ENCODE measurements at regions not wholly inside any gene's neighbourhood (a gene's known extent, or its start where the extent isn't known, plus 50 kb on each side); places are given as distances from the start of the nearest gene placed in this dataset.

DNA sequence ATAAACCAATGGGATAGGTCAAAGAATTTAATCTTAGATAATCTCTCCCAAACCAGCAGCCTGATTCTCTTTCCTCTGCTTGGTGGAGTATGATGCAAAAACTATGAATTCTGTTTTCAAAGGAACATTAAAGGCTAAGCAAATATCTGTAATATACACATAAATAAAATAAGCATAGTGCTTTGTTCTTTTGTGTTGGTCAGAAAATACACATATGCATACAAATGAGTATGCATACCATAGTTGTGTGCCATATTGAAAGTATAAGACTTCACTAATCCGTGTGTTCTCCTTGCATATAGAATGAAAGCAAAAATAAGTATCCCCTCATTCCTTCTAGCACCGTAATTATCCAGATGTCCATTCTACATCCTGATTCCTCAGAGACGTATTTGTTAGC lies 1949.7 kb upstream of the CELF4 start:
- H3K79me1 ChIP-seq (ENCODE audit: low read depth, low read length) = no peaks in the 10 kb centered on the region
- no peaks in the 10 kb centered on the region for H3K27me3 ChIP-seq (replicated peaks in 1 of 4; ENCODE audit: control insufficient read depth in 3 of 4, extremely low read depth in 1 of 4, insufficient read depth in 3 of 4, low read length in 3 of 4)
- H3K23ac ChIP-seq (ENCODE audit: insufficient read length) = no peak overlapping the region
- H3K23me2 ChIP-seq (ENCODE audit: low read depth, low read length) = no peaks in the 10 kb centered on the region; the same call in 1 of the 2 replicates
- H4K91ac ChIP-seq (replicated peaks; ENCODE audit: insufficient read length, low read length) = no peak overlapping the region
- H2BK15ac ChIP-seq (ENCODE audit: low read length) = no peak overlapping the region
- no peak overlapping the region for H4K8ac ChIP-seq (ENCODE audit: extremely low read depth, insufficient read depth, low read length)
- no peak overlapping the region for H2BK120ac ChIP-seq (replicated peaks; ENCODE audit: low read depth, low read length)
- CTCF ChIA-PET (ENCODE audit: partially characterized antibody) = interaction anchor here (1.1 kb wide), 1 partner anchor 307 kb away, joined by 3 read pairs; no protein-coding TSS in a partner anchor
- no peak overlapping the region for H3K18ac ChIP-seq (ENCODE audit: extremely low read depth, low read length)
- no peak overlapping the region for H3K27ac ChIP-seq (ENCODE audit: low read depth, low read length)
- POLR2A ChIA-PET (ENCODE audit: partially characterized antibody) = no interaction called here
- H3K56ac ChIP-seq (replicated peaks; ENCODE audit: insufficient read length, low read depth, low read length) = no peak overlapping the region
- no peaks in the 10 kb centered on the region for H3K79me2 ChIP-seq (ENCODE audit: control insufficient read depth in 1 of 2, insufficient read depth in 2 of 2, low read length in 2 of 2)
- no peak for DNase-seq (ENCODE audit: low read depth in 1 of 2, low spot score in 2 of 2)
- no peak overlapping the region for H3K4ac ChIP-seq (replicated peaks; ENCODE audit: insufficient read length, low read depth, low read length)
- no peak overlapping the region for H3K14ac ChIP-seq (ENCODE audit: insufficient read length)
- no peak overlapping the region for H2AFZ ChIP-seq (ENCODE audit: low read length)
- H4K20me1 ChIP-seq (replicated peaks in 1 of 2; ENCODE audit: control insufficient read depth in 1 of 2, insufficient read depth in 2 of 2, low read length in 2 of 2) = no peaks in the 10 kb centered on the region
- WGBS, 2 experiments (ENCODE audit: extremely low coverage in 1 of 2, insufficient coverage in 1 of 2, insufficient read length in 1 of 2, insufficient replicate concordance in 2 of 2, low coverage in 1 of 2, low lambda C conversion rate in 2 of 2, missing lambda C conversion rate in 1 of 2) = 85% methylated on average over 3 of the region's 3 CpGs; no CpG with 5 or more reads in 1 of the 2 experiments
- no peak overlapping the region for H3K4me2 ChIP-seq (ENCODE audit: insufficient read depth in 1 of 2, low read depth in 2 of 2, low read length in 2 of 2)
- FAIRE-seq = no peak
- H3K4me3 ChIP-seq (ENCODE audit: extremely low read depth in 1 of 4, insufficient read depth in 2 of 4, low read depth in 3 of 4, low read length in 4 of 4) = no peak overlapping the region
- no peak overlapping the region for H2BK5ac ChIP-seq (ENCODE audit: low read depth, low read length)
- H2BK20ac ChIP-seq (ENCODE audit: low read length) = no peak overlapping the region
- no peak overlapping the region for H2BK12ac ChIP-seq (ENCODE audit: low read depth, low read length)
- H3K36me3 ChIP-seq (ENCODE audit: control insufficient read depth in 2 of 4, insufficient read depth in 4 of 4, low read length in 3 of 4) = no peaks in the 10 kb centered on the region
- H3K9ac ChIP-seq (replicated peaks in 1 of 4; ENCODE audit: extremely low read depth in 1 of 4, low read depth in 3 of 4, low read length in 3 of 4) = no peak overlapping the region
- H3K4me1 ChIP-seq (replicated peaks in 1 of 4; ENCODE audit: control insufficient read depth in 3 of 4, insufficient read depth in 4 of 4, low read length in 3 of 4) = no peaks in the 10 kb centered on the region
- no peak overlapping the region for H4K5ac ChIP-seq (ENCODE audit: insufficient read length, low read depth, low read length)
- no peaks in the 10 kb centered on the region for H3K9me3 ChIP-seq (ENCODE audit: insufficient read depth in 2 of 2, low read depth in 1 of 2, low read length in 1 of 2)
- no peak overlapping the region for H2AK5ac ChIP-seq (ENCODE audit: low read depth, low read length)
- TF ChIP-seq, protein P1, sequence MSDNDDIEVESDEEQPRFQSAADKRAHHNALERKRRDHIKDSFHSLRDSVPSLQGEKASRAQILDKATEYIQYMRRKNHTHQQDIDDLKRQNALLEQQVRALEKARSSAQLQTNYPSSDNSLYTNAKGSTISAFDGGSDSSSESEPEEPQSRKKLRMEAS (IDR thresholded peaks at IDR 0.05) = no peak
- TF ChIP-seq GABPA (IDR thresholded peaks at IDR 0.05; ENCODE audit: borderline replicate concordance, insufficient read depth, low read length) (no peak), EZH2 (IDR thresholded peaks at IDR 0.05; ENCODE audit: low read depth, low read length, severe bottlenecking) (no peak), CEBPB (IDR thresholded peaks at IDR 0.05; ENCODE audit: low read depth, low read length) (no peak), NANOG (IDR thresholded peaks at IDR 0.05; ENCODE audit: insufficient read depth, low read depth, low read length, poor library complexity, severe bottlenecking) (no peak), TAF1 (IDR thresholded peaks at IDR 0.05; ENCODE audit: low read depth, low read length) (no peak), KDM1A (IDR thresholded peaks at IDR 0.05; ENCODE audit: borderline replicate concordance, low read length) (no peak), HDAC2 (IDR thresholded peaks at IDR 0.05; ENCODE audit: borderline replicate concordance in 1 of 2, low read depth in 2 of 2, low read length in 2 of 2) (no peak), MAFK (IDR thresholded peaks at IDR 0.05; ENCODE audit: low read depth, low read length) (no peak), BCL11A (IDR thresholded peaks at IDR 0.05; ENCODE audit: low read depth in 2 of 2, low read length in 2 of 2) (no peak), JUN (IDR thresholded peaks at IDR 0.05; ENCODE audit: low read depth, low read length) (no peak), RAD21 (IDR thresholded peaks at IDR 0.05 in 1 of 2, conservative IDR thresholded peaks at IDR 0.05 in 1 of 2; ENCODE audit: low read depth in 2 of 2, low read length in 2 of 2) (no peak), JUND (IDR thresholded peaks at IDR 0.05; ENCODE audit: low read length) (no peak), RBBP5 (IDR thresholded peaks at IDR 0.05; ENCODE audit: borderline replicate concordance, low read depth, low read length) (no peak)

Measured in H1 (cell line).